Mucosa of descending colon (tissue), 3 donors: ENCODE measurements at regions not wholly inside any gene's neighbourhood (a gene's known extent, or its start where the extent isn't known, plus 50 kb on each side); places are given as distances from the start of the nearest gene placed in this dataset.
A peak's percentile ranks its signal among the peaks of the same experiment; 100 is the strongest.

Experiments
- ATAC-seq: fragments of 200-7000 bp; cut with Tn5 transposase; one replicate; pipeline ENCODE4 v1.9.1; 2020; ENCODE audit warnings: mild to moderate bottlenecking, moderate library complexity
- DNase-seq, 3 donors: peaks; one replicate each; pipeline ENCODE4 v3.0.0-alpha.2; 2020
- H3K36me3 ChIP-seq: fragments of 200-600 bp; one replicate; pipeline ENCODE4 v1.8.0; 2021; ENCODE audit warnings: low read depth, mild to moderate bottlenecking
- H3K4me1 ChIP-seq: fragments of 200-600 bp; one replicate; pipeline ENCODE4 v1.8.0; 2021; ENCODE audit warnings: low read depth, mild to moderate bottlenecking
- H3K4me3 ChIP-seq: fragments of 200-600 bp; one replicate; pipeline ENCODE4 v1.8.0; 2021; ENCODE audit warnings: mild to moderate bottlenecking
- H3K9me3 ChIP-seq: fragments of 200-600 bp; one replicate; pipeline ENCODE4 v1.8.0; 2021; ENCODE audit warnings: mild to moderate bottlenecking
- CTCF ChIP-seq: fragments of 200-600 bp; IDR thresholded peaks from one replicate; pipeline ENCODE4 v1.8.0; 2022; ENCODE audit warnings: antibody characterized with exemption, mild to moderate bottlenecking
- intact Hi-C, 2 donors: fragments of 100-400 bp; cut with DNase I in 1 of 2; cut with micrococcal nuclease in 1 of 2; formaldehyde crosslinking; loops; one replicate each; pipeline versions ENCODE4 v1.11.0 to v1.11.1; 2022; cut with DNase I, micrococcal nuclease
- donor health status: DM: no; HTN: no; CAD: no; lungs with moderate emphysema.
- donor health status: DM: no; HTN: no; CAD: no.
- donor health status: DM: no; HTN: yes; CAD: no.

GRCh38 chr15:31973197-31973596, 57.1 kb upstream of the CHRNA7 start:
- no peak for TF ChIP-seq CTCF
- Histone ChIP-seq H3K36me3 (no peaks in the 10 kb centered on the region), H3K9me3 (no peaks in the 10 kb centered on the region), H3K4me3 (no peak overlapping the region), H3K4me1 (peaks cover 6% of the 10 kb centered on the region)
- intact Hi-C loops = no loop called here
- ATAC-seq = no peak
- no peak for DNase-seq

- ATAC-seq = no peak
- H3K4me3 ChIP-seq = no peak overlapping the region
- H3K9me3 ChIP-seq = no peaks in the 10 kb centered on the region
- TF ChIP-seq CTCF = no peak
- peaks cover 6% of the 10 kb centered on the region for H3K4me1 ChIP-seq
- no peaks in the 10 kb centered on the region for H3K36me3 ChIP-seq
- DNase-seq = no peak
- intact Hi-C loops = no loop called here
These were observed 56.0 kb upstream of the CHRNA7 start for GRCh38 chr15:31974154-31974794.

GRCh38 chr15:31974855-31975829, 55.2 kb upstream of the CHRNA7 start:
- Histone ChIP-seq H3K4me1 (peaks cover 6% of the 10 kb centered on the region), H3K9me3 (no peaks in the 10 kb centered on the region), H3K36me3 (no peaks in the 10 kb centered on the region), H3K4me3 (no peak overlapping the region)
- DNase-seq = peak; percentile 66 to 72 (median 67)
- TF ChIP-seq CTCF = peak; percentile 52
- intact Hi-C loops = loop anchor here in 1 of 2 donors (5.0 kb wide), 1 partner anchor 52 kb away; no protein-coding TSS in a partner anchor
- ATAC-seq = peak; percentile 83

- H3K36me3 ChIP-seq = no peaks in the 10 kb centered on the region
- peaks cover 6% of the 10 kb centered on the region for H3K4me1 ChIP-seq
- H3K4me3 ChIP-seq = no peak overlapping the region
- peak; percentile 52 to 55 (median 55) for DNase-seq
- no peak for TF ChIP-seq CTCF
- H3K9me3 ChIP-seq = no peaks in the 10 kb centered on the region
- intact Hi-C loops = loop anchor here in 1 of 2 donors (5.0 kb wide), 1 partner anchor 51 kb away; no protein-coding TSS in a partner anchor
- peak; percentile 63 for ATAC-seq
These were observed 54.5 kb upstream of the CHRNA7 start for GRCh38 chr15:31975830-31976229.

GRCh38 chr15:31977138-31977537, 53.2 kb upstream of the CHRNA7 start:
- DNase-seq (no peak), ATAC-seq (no peak)
- TF ChIP-seq CTCF = no peak
- Histone ChIP-seq H3K9me3 (no peaks in the 10 kb centered on the region), H3K4me1 (peaks cover 6% of the 10 kb centered on the region), H3K36me3 (no peaks in the 10 kb centered on the region), H3K4me3 (no peak overlapping the region)
- intact Hi-C loops = loop anchor here in 1 of 2 donors (5.0 kb wide), 1 partner anchor 50 kb away; no protein-coding TSS in a partner anchor
